ENCODE measurements at regions not wholly inside any gene's neighbourhood (a gene's known extent, or its start where the extent isn't known, plus 50 kb on each side); places are given as distances from the start of the nearest gene placed in this dataset.
"Not testable (repeated sequence)": the region's sequence is repeated elsewhere in the genome, so short reads cannot be mapped to it uniquely, and the experiment has no call there.

GRCh38 chr6:76768556-76768955 is 694.7 kb downstream of the HTR1B start:
- no peak for DNase-seq

GRCh38 chr6:76764057-76764456 is 691.6 kb upstream of the IMPG1 start:
- no peak for DNase-seq

DNA sequence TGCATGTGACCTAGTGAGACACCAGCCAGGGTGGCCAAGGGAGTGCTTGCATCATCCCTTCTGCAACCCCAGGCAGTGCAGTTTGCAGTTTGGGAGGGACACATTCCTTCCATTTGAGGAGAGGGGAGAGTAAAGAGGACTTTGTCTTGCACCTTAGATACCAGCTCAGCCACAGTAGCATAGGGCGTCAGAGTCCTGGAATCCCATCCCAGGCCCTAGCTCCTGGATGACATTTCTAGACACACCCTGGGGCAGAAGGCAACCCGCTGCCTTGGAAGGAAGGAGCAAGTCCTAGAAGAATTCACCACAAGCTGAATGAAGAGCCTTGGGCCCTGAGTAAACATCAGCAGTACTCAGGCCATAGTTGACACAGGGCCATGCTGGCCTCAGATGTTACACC is 680.4 kb upstream of the IMPG1 start:
- DNase-seq: no peak

DNA sequence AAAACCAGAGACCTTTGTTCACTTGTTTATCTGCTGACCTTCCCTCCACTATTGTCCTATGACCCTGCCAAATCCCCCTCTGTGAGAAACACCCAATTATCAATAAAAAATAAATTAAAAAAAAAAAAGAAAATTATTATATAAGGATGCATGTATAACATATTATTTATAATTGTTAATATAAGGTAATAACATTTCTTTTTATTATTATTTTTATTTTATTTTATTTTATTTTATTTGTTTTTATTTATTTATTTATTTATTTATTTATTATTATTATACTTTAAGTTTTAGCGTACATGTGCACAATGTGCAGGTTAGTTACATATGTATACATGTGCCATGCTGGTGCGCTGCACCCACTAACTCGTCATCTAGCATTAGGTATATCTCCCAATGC is 672.9 kb upstream of the IMPG1 start:
- not testable (repeated sequence) for DNase-seq

- DNase-seq: not testable (repeated sequence)
Observed at GRCh38 chr6:76744151-76744720, 671.8 kb upstream of the IMPG1 start.

GRCh38 chr6:76742919-76743318 is 670.5 kb upstream of the IMPG1 start:
- DNase-seq: no peak

DNA sequence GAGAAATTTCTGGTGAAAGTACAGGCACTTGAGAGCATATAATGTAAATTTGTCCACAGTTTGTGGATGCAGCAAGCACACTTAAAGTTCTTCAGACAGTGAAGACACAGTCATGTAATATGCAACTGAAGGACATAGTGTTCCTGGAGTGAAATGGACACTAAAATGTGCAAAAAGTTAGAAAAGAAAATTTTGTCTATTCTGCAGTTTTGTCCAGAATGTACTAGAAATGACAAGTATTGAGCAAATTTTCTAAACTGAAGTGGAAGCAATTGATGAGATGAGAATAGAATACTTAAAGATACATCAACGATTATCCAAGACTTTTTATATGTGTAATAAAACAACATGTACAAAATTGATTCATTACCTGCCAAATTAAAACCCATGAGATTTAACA is 647.0 kb upstream of the IMPG1 start:
- no peak for DNase-seq

- DNase-seq: no peak
Observed at GRCh38 chr6:76708641-76709331, 636.3 kb upstream of the IMPG1 start.

DNA sequence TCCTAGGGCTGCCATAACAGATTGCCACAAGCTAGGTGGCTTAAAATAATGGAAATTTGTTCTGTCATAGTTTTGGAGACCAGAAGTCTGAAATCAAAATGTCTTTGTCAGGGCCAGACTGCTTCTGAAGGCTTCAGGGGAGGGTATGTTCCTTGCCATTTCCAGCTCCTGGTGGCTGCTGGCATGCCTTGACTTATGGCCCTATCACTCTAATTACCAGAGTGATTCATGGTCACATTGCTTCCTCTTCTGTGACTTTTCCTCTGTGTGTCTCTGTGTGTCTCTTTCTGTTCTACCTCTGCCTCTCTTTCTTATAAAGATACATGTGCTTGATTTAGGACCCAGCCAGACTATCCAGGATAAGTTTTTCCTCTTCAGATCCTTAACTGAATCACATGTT is 635.2 kb upstream of the IMPG1 start:
- DNase-seq: no peak

DNA sequence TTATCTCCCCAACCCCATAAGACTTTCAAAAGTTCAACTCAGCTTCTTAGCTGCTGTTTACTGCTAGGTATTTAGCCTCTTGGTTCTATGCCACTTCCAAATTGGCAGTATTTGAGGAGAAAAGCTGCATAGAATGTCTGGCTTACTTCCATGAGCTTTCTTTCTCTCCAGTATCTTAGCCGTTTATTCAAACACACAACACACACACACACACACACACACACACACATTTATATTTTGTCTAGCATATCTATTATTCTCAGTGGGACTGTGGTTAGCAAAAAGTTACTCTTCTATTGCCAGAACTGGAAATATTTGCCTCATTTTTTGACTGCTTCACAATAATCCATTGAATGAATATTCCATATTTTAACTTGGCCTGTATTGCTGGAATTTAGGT is 634.2 kb upstream of the IMPG1 start:
- DNase-seq: no peak

DNA sequence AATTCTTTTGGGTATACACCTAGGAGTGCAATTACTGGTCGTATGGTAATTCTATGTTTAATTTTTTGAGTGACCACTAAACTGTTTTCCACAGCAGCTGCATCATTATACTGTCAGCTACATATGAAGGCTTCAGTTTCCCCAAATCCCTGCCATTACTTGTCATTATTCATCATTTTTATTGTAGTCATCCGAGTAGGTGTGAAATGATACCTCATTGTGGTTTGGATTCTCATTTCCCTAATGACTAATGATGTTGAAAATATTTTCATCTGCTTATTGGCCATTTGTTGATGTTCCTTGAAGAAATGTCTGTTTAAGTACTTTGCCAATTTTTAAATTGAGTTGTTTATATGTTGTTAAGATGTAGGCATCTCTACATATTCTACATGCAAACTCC is 633.6 kb upstream of the IMPG1 start:
- no peak for DNase-seq

DNA sequence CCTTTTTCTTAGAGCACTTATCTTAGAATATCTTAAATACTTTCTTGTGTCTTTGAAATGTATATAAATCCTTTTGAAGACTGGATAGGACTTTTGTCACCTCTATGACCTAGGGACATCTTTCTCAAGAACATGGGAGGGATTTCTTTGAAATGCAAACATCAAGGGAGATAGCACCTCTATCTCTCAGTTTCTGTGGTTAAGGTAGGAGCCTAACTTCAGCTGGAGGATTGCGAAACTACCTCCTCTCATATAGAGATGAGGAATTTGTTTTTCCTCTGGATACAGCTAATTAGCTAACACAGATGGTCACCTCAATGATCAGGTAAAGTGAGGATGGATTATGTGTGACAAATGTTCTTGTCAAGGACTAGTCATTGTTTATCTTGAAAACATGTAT is 631.3 kb upstream of the IMPG1 start:
- no peak for DNase-seq

DNA sequence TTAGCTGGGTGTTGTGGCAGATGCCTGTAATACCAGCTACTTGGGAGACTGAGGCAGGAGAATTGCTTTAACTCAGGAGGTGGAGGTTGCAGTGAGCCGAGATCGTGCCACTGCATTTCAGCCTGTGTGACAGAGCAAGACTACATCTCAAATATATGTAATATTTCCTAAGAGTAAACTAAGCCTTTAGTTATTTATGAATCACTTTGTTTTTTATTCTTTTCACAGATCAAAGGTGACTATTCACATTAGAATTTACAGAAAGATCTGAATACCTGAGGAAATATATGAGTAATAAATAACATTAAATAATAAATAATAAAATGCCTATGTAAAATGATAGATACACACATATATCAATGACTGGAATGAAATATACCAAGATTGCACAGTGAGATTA is 630.8 kb upstream of the IMPG1 start:
- no peak for DNase-seq

DNA sequence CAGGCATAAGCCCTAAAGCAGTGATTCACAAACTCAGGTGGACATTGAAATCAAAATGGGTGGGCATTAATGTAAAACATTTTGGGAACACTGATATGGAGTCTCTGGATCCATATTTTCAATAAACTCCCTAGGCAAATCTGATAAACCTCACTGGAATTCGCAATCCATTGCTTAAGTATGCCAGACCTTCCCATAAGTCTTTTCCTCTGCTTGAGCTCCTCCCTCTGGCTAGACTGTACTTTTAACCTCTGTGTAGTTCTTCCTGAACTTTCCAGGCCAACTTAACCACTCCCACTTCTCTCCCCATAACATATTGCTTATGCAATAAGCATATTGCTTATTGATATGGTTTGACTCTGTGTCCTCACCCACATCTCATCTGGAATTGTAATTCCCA is 629.7 kb upstream of the IMPG1 start:
- DNase-seq: no peak

DNA sequence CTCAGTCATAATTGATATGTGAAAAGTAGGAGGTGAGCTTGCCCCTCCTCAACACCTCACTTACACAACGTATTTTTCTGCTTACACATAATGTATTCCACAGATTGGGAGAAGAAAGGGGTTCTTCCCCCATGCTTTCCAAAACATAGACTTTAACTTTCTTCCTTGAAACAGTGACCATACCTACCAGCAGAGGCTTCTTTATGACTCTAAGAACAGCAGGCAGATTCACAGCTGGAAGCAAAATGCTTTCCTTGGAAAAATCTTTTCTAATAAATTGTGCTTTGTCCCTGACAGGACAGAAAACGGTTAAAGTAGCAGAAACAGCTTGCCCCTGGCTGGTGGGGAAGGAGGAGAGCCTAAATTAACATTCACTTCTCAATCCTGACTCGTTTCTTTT is 629.1 kb upstream of the IMPG1 start:
- no peak for DNase-seq

DNA sequence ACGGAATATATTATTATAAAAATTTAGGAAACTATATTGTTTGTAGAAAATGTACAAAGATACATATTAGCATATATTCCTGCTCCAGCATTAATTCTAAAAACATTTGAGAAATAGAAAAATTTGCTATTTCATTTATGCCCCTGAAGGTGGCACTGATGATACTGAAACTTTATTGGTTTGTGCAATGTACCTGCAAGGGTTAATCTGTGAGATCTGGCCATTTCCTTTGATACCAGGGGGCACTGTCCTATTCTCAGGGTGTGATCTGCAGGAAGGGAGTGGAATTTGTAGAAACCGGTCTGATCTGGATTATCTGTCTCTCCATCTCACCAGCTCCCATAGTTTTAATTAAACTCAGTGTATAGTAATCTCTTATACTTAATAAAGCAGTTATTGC is 625.1 kb upstream of the IMPG1 start:
- no peak for DNase-seq

GRCh38 chr6:76694795-76695194 is 622.3 kb upstream of the IMPG1 start:
- DNase-seq: no peak

DNA sequence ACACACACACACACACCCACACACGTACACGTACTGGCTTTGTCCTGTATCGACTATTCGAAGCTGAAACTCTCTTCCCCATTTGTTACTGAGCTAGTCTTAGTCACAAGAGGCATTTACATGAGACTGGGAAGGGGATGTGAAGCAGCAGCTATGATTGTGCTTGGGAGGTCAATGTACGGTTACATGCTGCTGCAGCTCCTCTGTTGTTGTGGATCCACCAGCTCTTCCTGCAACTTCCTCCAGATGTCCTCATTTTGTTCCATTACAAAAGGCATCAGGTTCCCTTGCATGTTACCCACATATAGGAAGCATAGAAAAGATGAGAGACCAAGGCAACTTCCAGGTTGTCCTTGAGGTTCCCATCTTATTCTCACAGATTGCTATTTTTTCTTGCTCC is 612.4 kb upstream of the IMPG1 start:
- DNase-seq: no peak

- DNase-seq: no peak
Observed at GRCh38 chr6:76683985-76684384, 611.5 kb upstream of the IMPG1 start.

DNA sequence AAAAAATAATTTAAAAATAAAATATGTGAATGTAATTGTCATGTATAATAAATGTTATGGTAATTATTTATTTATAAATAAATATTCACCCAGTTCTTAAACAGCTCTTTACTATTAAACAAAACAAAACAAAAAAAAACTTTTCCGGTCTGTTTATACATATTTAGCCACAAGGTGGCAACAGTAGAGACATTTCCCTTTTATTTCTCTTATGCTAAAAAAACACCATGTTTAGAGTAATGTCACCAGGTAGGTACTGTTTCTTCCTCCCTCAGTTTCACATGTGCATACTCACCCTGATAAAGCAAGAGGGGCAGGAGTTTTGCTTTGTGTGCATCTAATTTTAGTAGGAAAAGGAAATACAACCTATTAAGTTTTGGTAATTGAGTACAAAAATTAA is 610.4 kb upstream of the IMPG1 start:
- peak; percentile 0 for DNase-seq

- DNase-seq: no peak
Observed at GRCh38 chr6:76681781-76682180, 609.3 kb upstream of the IMPG1 start.

GRCh38 chr6:76677017-76677416 is 604.6 kb upstream of the IMPG1 start:
- DNase-seq: no peak

GRCh38 chr6:76671751-76672150 is 599.3 kb upstream of the IMPG1 start:
- no peak for DNase-seq

- DNase-seq: no peak
Observed at GRCh38 chr6:76644231-76644630, 571.8 kb upstream of the IMPG1 start.

DNA sequence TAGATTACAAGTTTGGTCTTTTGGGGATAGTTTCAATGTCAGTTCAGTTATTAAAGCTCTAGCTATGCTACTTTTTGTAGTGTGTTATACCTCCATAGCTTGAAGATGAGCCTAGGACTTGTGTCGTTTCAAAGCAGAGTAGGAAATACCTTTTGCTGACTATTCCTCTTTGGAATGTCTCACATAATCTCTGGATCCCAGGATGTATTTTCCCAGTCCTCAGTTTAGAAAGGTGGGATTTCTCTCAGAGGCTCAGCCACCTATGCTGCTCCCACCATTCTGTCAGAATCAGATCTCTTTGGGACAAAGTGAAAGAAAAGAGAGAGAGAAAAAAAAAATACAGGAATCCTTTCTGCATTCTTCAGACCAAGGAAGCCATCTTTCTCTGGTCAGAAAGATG is 567.5 kb upstream of the IMPG1 start:
- no peak for DNase-seq

Data from NCI-H1105 treated with DMSO at 0.1 percent for 48 hours (cell line).